GM21825 (cell line): ENCODE measurements at regions not wholly inside any gene's neighbourhood (a gene's known extent, or its start where the extent isn't known, plus 50 kb on each side); places are given as distances from the start of the nearest gene placed in this dataset.
"Not testable (repeated sequence)": the region's sequence is repeated elsewhere in the genome, so short reads cannot be mapped to it uniquely, and the experiment has no call there.

Experiments used
- ATAC-seq: cut with Tn5 transposase; IDR thresholded peaks from one replicate; pipeline ENCODE4 v1.9.1; 2021; ENCODE audit warnings: mild to moderate bottlenecking, moderate library complexity; ENCODE audit not compliant: unreplicated experiment

DNA sequence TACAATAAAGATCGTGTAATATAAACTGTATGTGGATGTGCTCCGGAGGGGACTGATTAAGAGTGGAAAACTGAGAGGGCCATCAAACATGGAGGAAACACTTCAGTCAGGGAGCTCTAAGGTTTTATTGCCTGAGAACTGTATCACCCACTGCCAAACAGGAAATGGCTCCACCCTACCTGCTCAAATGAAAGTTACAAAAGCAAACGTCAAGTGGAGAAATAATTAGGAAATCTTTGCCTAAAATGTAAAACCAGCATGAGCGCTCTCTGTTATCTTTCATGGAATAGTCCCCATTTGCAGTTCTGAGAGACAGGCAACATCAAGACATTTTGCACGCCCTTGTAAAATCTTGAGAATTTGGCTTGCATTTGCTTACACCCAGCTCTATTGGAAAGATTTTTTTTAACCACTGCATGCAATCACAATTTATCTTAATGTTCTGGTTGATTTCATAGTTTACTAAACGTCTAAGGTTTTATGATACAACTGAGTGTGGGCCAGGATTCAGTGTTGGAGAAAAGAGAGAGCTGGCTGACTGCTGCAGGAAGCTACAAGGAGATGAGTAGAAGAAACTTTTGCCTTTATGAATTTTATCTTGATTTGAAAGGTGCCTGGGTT, 344.0 kb upstream of the PRICKLE1 start:
- no peak for ATAC-seq

GRCh38 chr12:42932936-42933335, 343.4 kb upstream of the PRICKLE1 start:
- no peak for ATAC-seq

DNA sequence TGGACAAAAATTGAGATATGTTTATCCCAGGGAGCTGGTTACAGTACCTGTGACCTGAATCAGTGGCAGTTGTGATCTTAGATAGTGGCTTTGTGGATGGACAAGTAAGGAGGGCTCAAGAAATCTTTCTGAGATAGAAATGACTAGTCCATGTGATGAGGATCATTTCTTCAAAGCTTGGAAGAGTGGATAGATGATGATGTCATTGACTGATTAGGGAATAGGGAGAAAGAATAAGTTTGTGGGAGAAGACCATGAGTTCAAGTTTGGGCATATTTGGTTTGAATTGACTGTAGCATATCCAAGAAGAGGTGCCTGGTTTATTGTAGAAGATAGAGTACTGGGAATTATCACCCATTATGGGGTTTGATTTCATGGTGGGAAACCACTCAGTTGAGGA, 336.7 kb upstream of the PRICKLE1 start:
- no peak for ATAC-seq

GRCh38 chr12:42924482-42924881, 334.9 kb upstream of the PRICKLE1 start:
- ATAC-seq, result no peak

GRCh38 chr12:42923583-42923982, 334.0 kb upstream of the PRICKLE1 start:
- no peak for ATAC-seq

- ATAC-seq, result no peak
Measured at GRCh38 chr12:42923156-42923555, 333.6 kb upstream of the PRICKLE1 start.

DNA sequence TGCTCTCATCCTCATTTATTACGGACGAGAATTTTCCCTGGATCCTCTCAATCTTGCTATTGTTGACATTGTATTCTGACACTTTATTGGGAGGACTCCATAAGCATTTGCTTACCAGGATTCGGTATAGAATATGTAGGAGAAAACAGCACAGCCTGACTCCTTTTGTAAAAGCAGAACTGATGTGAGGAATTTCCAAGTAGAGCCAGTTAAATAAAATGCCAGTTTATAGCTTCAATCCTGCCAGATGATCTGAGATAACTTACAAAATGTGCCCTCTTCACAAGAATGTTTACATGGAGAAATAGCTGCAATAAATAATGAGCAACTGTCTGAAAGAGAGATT, 332.9 kb upstream of the PRICKLE1 start:
- ATAC-seq, result no peak

DNA sequence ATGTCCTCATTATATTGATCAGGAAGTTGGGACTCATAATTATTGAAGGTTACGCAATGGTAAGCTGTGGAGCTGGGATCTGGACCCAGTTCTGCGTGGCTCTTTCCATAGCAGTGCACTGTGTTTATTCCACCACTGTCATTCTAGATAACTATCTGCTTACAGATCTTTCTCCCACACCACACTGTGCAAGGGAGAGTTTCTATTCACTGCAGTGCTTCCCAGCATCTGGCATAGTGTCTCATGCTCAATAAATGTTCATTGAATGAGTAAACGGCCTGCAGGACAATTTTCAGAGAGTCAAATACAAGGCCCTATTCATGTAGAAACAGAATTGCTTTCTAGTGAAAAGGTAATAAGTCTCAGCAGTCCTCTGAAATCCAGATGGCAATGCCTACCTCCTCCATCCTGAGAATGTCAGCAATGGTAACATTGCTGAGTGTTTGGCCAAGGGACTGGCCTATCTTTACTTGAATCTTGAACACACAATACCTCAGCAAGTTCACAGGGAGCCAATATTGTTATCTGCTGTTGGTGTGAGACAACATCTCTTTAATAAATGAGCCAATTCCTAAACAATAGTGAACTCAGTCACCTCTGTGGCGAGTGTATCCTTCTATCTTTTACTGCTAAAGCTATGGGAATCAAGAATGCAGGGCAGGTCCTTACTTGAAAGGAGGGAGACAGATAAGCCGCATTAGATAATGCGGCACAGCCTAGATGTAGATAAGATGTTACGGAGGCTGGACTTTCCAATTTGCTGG, 332.4 kb upstream of the PRICKLE1 start:
- ATAC-seq, result no peak

DNA sequence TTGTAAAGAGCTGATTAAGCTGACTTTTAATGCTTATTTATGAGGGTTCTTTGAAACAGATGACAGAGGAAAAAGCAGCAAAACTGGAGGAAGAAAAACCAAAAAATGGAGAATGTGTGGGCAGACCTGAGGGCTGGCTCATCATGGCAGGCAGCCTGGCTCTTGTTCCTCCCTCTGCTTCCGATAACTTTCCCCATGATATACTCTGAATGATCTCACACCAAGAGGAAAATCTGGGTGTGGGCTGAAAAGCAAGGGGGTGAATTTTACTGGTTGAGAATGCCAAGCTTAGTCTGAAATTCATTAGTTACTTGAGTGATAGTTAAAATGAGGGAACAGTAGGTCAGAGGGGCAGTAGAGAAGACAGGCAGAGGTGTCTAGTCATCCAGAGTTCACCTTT, 330.1 kb upstream of the PRICKLE1 start:
- ATAC-seq, result no peak

- no peak for ATAC-seq
Measured at GRCh38 chr12:42918443-42918842, 328.9 kb upstream of the PRICKLE1 start.

GRCh38 chr12:42916143-42916542, 326.6 kb upstream of the PRICKLE1 start:
- ATAC-seq, result no peak

DNA sequence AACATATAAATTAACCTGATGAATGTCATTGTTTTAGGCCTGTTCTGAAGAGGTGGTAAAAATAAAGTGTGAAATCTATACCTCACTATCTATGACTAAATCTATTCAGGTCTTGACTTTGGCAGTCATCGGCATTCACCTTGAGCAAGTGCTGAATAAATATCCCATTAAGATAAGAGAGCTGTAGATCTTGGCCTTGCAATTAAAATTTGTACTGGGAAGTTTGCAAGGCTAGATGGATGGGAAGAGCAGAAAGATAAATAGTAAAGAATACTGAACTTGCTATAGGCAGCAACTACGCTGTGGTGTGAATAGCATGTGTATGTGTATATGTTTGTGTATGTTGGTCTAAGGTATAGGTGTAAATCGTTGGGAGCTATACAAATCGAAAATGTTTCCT, 325.9 kb upstream of the PRICKLE1 start:
- no peak for ATAC-seq

- ATAC-seq, result no peak
Measured at GRCh38 chr12:42912367-42912766, 322.8 kb upstream of the PRICKLE1 start.

- no peak for ATAC-seq
Measured at GRCh38 chr12:42910656-42911055, 321.1 kb upstream of the PRICKLE1 start.

GRCh38 chr12:42908712-42909111, 319.2 kb upstream of the PRICKLE1 start:
- no peak for ATAC-seq

DNA sequence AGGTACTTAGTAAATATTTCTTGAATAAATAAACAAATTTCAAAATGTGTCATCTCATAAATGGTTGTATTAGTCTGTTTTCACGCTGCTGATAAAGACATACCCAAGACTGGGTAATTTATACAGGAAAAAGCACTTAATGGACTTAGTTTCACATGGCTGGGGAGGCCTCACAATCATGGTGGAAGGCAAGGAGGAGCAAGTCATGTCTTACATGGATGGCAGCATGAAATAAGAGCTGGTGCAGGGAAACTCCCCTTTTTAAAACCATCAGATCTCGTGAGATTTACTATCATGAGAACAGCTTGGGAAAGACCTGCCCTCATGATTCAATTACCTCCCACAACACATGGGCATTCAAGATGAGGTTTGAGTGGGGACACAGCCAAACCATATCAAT, 317.3 kb upstream of the PRICKLE1 start:
- ATAC-seq, result not testable (repeated sequence)

DNA sequence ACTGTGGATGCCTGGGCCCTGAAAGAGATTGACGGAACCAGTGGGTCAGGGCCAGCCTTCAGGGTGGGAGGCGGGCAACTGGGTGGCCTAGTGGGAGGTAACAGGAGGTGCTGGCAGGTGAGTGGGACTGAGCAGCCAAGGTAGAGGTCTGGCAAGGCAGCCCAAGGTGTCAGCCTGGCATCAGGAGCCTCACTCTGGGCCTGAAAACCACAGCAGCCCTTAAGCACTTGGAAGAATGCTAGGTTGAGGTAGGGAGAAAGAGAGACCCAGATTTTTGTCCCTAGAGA, 315.8 kb upstream of the PRICKLE1 start:
- ATAC-seq, result no peak

GRCh38 chr12:42904683-42905418, 315.3 kb upstream of the PRICKLE1 start:
- no peak for ATAC-seq

- ATAC-seq, result no peak
Measured at GRCh38 chr12:42903736-42904135, 314.2 kb upstream of the PRICKLE1 start.

- ATAC-seq, result no peak
Measured at GRCh38 chr12:42902001-42902400, 312.5 kb upstream of the PRICKLE1 start.

GRCh38 chr12:42893803-42894202, 304.3 kb upstream of the PRICKLE1 start:
- ATAC-seq, result no peak
